Fibroblast of villous mesenchyme (primary cell): ENCODE measurements at regions not wholly inside any gene's neighbourhood (a gene's known extent, or its start where the extent isn't known, plus 50 kb on each side); places are given as distances from the start of the nearest gene placed in this dataset.

Experiments
- DNase-seq: peaks from one replicate; pipeline ENCODE4 v3.0.0-alpha.2; 2010; ENCODE audit warnings: low read depth
- H3K4me3 ChIP-seq: 2 replicates; pipeline ENCODE4 v1.5.1; 2011; ENCODE audit warnings: low read depth, mild to moderate bottlenecking, low read length
- TF ChIP-seq, protein P1 (sequence below): IDR thresholded peaks from 2 replicates; pipeline ENCODE4 v1.5.1; 2012; ENCODE audit warnings: low read depth, mild to moderate bottlenecking, low read length; ENCODE audit not compliant: insufficient read depth

DNA sequence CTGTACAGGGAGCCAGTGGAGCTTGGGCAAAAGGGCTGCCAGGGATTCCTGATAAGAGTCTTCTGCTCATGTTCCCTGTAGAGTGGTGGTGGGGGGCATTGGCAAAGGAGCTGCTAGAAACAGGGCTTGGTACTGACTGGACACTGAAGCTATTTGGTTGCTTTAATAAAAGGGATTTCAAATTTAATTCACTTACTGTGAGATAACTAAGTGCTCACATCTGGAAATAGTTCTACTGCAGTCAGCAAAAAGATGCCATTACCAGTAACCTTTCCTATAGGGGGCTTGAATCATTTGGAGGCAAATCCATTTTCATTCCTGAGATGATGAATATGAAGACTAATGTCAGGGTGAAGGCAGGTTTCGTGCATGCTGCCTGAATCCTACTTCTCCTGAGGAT is 94.3 kb upstream of the DOCK10 start:
- DNase-seq: no peak
- TF ChIP-seq, protein P1, sequence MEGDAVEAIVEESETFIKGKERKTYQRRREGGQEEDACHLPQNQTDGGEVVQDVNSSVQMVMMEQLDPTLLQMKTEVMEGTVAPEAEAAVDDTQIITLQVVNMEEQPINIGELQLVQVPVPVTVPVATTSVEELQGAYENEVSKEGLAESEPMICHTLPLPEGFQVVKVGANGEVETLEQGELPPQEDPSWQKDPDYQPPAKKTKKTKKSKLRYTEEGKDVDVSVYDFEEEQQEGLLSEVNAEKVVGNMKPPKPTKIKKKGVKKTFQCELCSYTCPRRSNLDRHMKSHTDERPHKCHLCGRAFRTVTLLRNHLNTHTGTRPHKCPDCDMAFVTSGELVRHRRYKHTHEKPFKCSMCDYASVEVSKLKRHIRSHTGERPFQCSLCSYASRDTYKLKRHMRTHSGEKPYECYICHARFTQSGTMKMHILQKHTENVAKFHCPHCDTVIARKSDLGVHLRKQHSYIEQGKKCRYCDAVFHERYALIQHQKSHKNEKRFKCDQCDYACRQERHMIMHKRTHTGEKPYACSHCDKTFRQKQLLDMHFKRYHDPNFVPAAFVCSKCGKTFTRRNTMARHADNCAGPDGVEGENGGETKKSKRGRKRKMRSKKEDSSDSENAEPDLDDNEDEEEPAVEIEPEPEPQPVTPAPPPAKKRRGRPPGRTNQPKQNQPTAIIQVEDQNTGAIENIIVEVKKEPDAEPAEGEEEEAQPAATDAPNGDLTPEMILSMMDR: no peak
- no peak overlapping the region for H3K4me3 ChIP-seq

DNA sequence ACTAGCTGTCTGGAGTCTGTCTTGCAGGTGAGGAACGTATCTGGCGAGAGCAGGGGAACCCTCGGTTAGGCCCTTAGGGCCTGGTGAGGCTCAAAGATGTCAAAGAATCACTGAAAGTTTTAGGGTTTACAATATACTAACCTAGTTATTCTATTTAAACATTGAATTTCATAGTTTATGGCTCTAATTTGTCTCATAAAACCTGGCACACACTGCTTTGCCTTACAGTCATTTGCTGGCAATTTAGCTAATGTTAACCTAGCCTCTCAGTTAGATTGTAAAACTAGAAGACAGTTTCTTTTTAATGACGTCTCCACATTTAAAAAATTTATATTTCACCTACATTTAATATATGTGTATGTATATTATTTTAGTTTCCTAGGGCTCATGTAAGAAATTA is 89.6 kb upstream of the DOCK10 start:
- TF ChIP-seq, protein P1: no peak
- H3K4me3 ChIP-seq: no peak overlapping the region
- no peak for DNase-seq

DNA sequence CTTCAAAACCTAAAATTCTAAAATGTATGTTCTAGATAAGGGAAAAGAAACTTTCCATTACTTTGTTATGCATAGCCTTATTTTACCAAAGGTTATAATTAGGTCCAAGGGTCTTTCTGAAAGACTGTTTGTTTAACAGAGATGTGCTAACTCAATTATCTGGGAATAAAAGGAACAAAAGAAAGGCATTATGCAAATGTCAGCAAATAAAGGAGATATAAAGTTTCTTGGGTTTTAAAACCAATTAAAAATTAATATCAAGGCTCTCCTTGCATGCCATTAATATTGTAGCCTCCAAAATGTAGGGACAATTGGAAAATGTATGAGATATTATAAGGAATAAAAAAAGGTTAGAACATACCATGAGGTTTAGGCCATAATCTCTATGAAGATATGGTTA is 87.8 kb upstream of the DOCK10 start:
- no peak for DNase-seq
- TF ChIP-seq, protein P1: no peak
- H3K4me3 ChIP-seq: no peak overlapping the region

DNA sequence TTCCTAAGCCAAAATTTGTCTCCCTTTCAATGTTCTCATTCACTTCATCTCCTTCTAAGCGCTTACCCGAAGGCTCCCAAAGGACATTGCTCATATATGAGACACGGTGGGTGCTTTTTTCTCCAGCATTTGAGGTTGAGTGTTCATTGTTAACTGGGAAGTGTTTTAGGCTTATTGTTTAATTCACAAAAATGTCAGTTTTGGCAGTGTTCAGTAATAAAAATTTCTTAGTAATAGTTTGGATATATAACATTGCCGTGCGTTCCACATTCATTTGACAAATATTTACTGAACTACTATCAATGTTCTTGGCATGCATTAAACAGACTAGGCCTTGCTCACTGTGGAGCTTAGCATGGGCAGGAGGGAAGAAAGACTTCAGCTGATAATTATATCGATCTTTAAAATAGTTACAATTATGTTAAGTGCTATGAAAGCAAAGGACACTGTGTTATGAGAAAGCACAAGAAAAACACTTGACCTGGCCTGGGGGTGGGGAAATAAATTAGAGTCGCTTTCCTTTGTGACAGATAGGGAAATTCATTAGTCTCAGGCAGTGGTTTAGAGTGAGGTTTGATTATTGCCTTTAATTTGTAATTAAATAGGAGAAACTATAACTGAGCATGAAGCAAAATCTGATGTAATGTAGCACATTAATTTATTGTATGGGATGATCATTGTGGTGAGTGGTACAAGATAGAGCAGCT is 82.2 kb upstream of the DOCK10 start:
- TF ChIP-seq, protein P1: no peak
- H3K4me3 ChIP-seq: no peak overlapping the region
- no peak for DNase-seq

DNA sequence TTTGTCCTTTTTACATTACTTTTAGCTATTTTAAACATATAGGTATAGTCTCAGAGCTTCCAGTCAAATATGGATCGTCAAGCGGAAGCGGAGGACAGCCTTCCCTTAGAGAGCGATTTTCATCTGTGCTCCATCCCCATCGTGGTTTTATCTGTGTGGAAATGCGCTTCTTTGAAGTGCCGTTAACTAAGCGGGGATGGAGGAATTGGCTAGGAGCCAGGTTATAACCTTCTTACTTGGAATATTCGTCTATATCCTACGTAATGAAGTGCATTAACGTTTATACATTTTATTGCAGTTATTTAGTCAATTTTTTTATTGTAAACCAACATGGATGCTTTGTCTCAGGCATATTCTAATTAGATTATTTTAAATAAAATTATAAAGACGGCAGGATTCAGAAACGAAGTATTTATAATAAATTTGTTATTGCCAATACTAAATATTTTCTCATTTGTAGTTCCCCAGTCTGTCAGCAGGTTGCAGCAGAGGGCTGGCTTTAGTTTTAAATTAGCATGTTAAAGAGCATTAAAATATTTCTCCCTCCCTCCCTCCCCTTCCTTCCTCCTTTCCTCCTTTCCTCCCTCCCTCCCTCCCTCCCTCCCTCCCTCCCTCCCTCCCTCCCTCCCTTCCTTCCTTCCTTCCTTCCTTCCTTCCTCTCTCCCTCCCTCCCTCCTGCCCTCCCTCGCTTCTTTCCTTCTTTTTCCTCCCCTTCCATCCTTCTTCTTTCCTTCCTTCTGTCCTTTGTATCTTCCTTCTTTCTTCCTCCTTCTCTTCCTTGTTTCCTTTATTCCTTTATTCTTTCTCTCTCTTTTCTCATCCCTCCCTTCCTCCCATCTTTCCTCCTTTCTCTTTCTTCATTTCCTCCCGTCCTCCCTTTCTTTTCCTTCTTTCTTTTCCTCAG is 80.6 kb upstream of the DOCK10 start:
- peak overlapping the region; percentile 5 for H3K4me3 ChIP-seq
- TF ChIP-seq, protein P1: peak; percentile 48
- DNase-seq: peak; percentile 30

DNA sequence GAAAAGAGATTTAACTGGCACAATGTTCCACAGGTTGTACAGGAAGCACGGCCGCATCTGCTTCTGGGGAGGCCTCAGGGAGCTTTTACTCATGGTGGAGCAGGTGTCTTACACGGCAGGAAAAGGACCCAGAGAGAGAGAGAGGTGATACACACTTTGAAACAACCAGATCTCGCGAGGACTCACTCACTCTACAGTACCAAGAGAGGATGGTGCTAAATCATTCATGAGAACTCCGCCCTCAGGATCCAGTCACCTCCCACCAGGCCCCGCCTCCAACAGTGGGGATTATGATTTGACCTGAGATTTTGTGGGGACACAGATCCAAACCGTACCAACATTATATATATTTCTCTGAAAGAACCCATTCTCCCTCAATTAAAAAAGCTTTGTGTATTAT is 79.7 kb upstream of the DOCK10 start:
- no peak overlapping the region for H3K4me3 ChIP-seq
- DNase-seq: no peak
- TF ChIP-seq, protein P1: no peak
